GM12878 (cell line): ENCODE measurements at regions not wholly inside any gene's neighbourhood (a gene's known extent, or its start where the extent isn't known, plus 50 kb on each side); places are given as distances from the start of the nearest gene placed in this dataset.

ENCODE experiments used
- ATAC-seq: fragments of 200-7000 bp; cut with Tn5 transposase; 3 replicates; pipeline ENCODE4 v1.9.1; 2020; ENCODE audit warnings: mild to moderate bottlenecking, moderate library complexity
- BruUV-seq: library from RNA; stranded (reverse); fragments of 400-500 nt; replicated peaks from 2 replicates; lab custom pipeline; 2021; lab: Mats Ljungman, UMichigan
- CTCF ChIA-PET: fragments of 300-600 bp; sonication (Branson Sonifier 250); formaldehyde crosslinking; extraction: SDS; loops from one replicate; lab custom pipeline; 2021; ENCODE audit warnings: inconsistent platforms; lab: Yijun Ruan, JAX
- POLR2A ChIA-PET: fragments of 350-600 bp; formaldehyde crosslinking; extraction: SDS; loops from one replicate; lab custom pipeline; 2021; ENCODE audit warnings: inconsistent platforms; lab: Charles Lee
- RAD21 ChIA-PET: fragments of 300-600 bp; sonication (Branson Sonifier 250); formaldehyde crosslinking; loops from one replicate; lab custom pipeline; 2023; ENCODE audit warnings: antibody characterized with exemption; ENCODE audit not compliant: unreplicated experiment; lab: Charles Lee
- SMC1A ChIA-PET: fragments of 300-600 bp; sonication (Branson Sonifier 250); formaldehyde crosslinking; loops from one replicate; lab custom pipeline; 2023; ENCODE audit not compliant: unreplicated experiment, uncharacterized antibody; lab: Charles Lee
- DNase-seq: peaks from one replicate; pipeline ENCODE4 v3.0.0-alpha.2; 2011; ENCODE audit warnings: low read depth, low spot score
- FAIRE-seq: peaks from 3 replicates; lab custom pipeline; 2011; peaks lifted over from hg19 to GRCh38; lab: Jason Lieb, UNC
- H2AFZ ChIP-seq: 2 replicates; pipeline ENCODE4 v1.6.0; 2011; ENCODE audit warnings: low read depth, low read length, control low read depth; ENCODE audit not compliant: control insufficient read depth
- H3K27ac ChIP-seq: 2 replicates; pipeline ENCODE4 v1.5.1; 2011; ENCODE audit warnings: control low read depth; ENCODE audit not compliant: control insufficient read depth, insufficient read depth
- H3K27me3 ChIP-seq, 2 experiments: replicated peaks in 1 of 2; 2 replicates each; pipeline versions ENCODE4 v1.6.0 to v1.6.1; 2011; ENCODE audit warnings: low read length in 1 of 2; ENCODE audit not compliant: control insufficient read depth in 2 of 2, insufficient read depth in 2 of 2
- H3K36me3 ChIP-seq, 2 experiments: 2 replicates each; pipeline ENCODE4 v1.5.1; 2011; ENCODE audit warnings: low read length in 1 of 2; ENCODE audit not compliant: control insufficient read depth in 2 of 2, insufficient read depth in 2 of 2
- H3K4me1 ChIP-seq: 2 replicates; pipeline ENCODE4 v1.6.1; 2011; ENCODE audit warnings: mild to moderate bottlenecking, low read length, moderate library complexity, mixed read lengths; ENCODE audit not compliant: control insufficient read depth, insufficient read depth
- H3K4me2 ChIP-seq: 2 replicates; pipeline ENCODE4 v1.6.0; 2011; ENCODE audit warnings: control low read depth; ENCODE audit not compliant: control insufficient read depth, insufficient read depth
- H3K4me3 ChIP-seq: fragments of 200-600 bp; sonication (generic); 2 replicates; pipeline ENCODE4 v1.5.1; 2016
- H3K79me2 ChIP-seq: 2 replicates; pipeline ENCODE4 v1.6.0; 2011; ENCODE audit warnings: low read length; ENCODE audit not compliant: control insufficient read depth, insufficient read depth
- H3K9ac ChIP-seq: 2 replicates; pipeline ENCODE4 v1.8.0; 2011; ENCODE audit warnings: low read length, control low read depth, mixed read lengths; ENCODE audit not compliant: control insufficient read depth, insufficient read depth
- H3K9me3 ChIP-seq: replicated peaks from 3 replicates; pipeline ENCODE4 v1.5.1; 2011; ENCODE audit warnings: mild to moderate bottlenecking, low read length; ENCODE audit not compliant: control insufficient read depth, insufficient read depth
- H4K20me1 ChIP-seq: 2 replicates; pipeline ENCODE4 v1.6.0; 2011; ENCODE audit not compliant: control insufficient read depth, insufficient read depth
- ASH2L ChIP-seq: fragments of 300-600, 200-600 bp; sonication (generic); IDR thresholded peaks from 2 replicates; pipeline ENCODE4 v1.6.1; 2017; ENCODE audit warnings: low read depth, mild to moderate bottlenecking, borderline replicate concordance
- CHD4 ChIP-seq: fragments of 200-600 bp; sonication (generic); IDR thresholded peaks from 2 replicates; pipeline ENCODE4 v1.6.1; 2016; ENCODE audit warnings: mild to moderate bottlenecking
- CREB1 ChIP-seq: IDR thresholded peaks from 2 replicates; pipeline ENCODE4 v1.6.1; 2012; ENCODE audit warnings: low read depth, mild to moderate bottlenecking, inconsistent platforms
- IKZF2 ChIP-seq, 2 experiments: fragments of 450-650 bp; IDR thresholded peaks; 2 replicates each; pipeline ENCODE4 v1.6.1; 2017; ENCODE audit warnings: mild to moderate bottlenecking in 2 of 2, moderate library complexity in 2 of 2
- MEF2B ChIP-seq: fragments of 450-650 bp; IDR thresholded peaks from 2 replicates; pipeline ENCODE4 v1.6.1; 2018; ENCODE audit warnings: mild to moderate bottlenecking, moderate library complexity; ENCODE audit not compliant: partially characterized antibody, poor library complexity, severe bottlenecking
- NFYB ChIP-seq: IDR thresholded peaks from 2 replicates; pipeline ENCODE4 v1.6.1; 2011; ENCODE audit warnings: low read depth, mild to moderate bottlenecking, low read length, improper control_type of control experiment, moderate library complexity; ENCODE audit not compliant: insufficient read depth
- PBX3 ChIP-seq: IDR thresholded peaks from 2 replicates; pipeline ENCODE4 v1.6.1; 2011; ENCODE audit warnings: mild to moderate bottlenecking, low read depth, low read length, moderate library complexity; ENCODE audit not compliant: insufficient replicate concordance
- RELA ChIP-seq: fragments of 450-650 bp; IDR thresholded peaks from 2 replicates; pipeline ENCODE4 v1.8.0; 2014; ENCODE audit warnings: borderline replicate concordance; ENCODE audit not compliant: partially characterized antibody
- RFX5 ChIP-seq: IDR thresholded peaks from 2 replicates; pipeline ENCODE4 v1.6.1; 2011; ENCODE audit warnings: low read depth, low read length, improper control_type of control experiment
- YBX1 ChIP-seq: fragments of 450-650 bp; IDR thresholded peaks from 2 replicates; pipeline ENCODE4 v1.6.1; 2016; ENCODE audit warnings: antibody characterized with exemption
- ZSCAN29 ChIP-seq: fragments of 450-650 bp; IDR thresholded peaks from 2 replicates; pipeline ENCODE4 v1.6.1; 2017; ENCODE audit warnings: mild to moderate bottlenecking, moderate library complexity
- WGBS: methylation state at CpG from one replicate; pipeline ENCODE4 v1.1.6; 2016; ENCODE audit warnings: low lambda C conversion rate; ENCODE audit not compliant: insufficient replicate concordance, insufficient coverage; ENCODE audit errors: missing lambda C conversion rate; 5-methylcytosine and 5-hydroxymethylcytosine counted together
- in situ Hi-C: fragments of 300-500 bp; cut with MboI; formaldehyde crosslinking; loops from 9 replicates; pipeline ENCODE4 v1.14.3; 2018; ENCODE audit warnings: mixed read lengths
- intact Hi-C: fragments of 100-400 bp; cut with micrococcal nuclease; formaldehyde crosslinking; loops from one replicate; pipeline ENCODE4 v1.14.2; 2022; ENCODE audit not compliant: unreplicated experiment

GRCh38 chr13:90315061-90315460, 1032.4 kb upstream of the MIR17HG start:
- no peak for FAIRE-seq
- H2AFZ ChIP-seq: no peak overlapping the region
- RAD21 ChIA-PET: no interaction called here

GRCh38 chr13:90320664-90321063, 1026.8 kb upstream of the MIR17HG start:
- no peak for ATAC-seq
- Histone ChIP-seq H4K20me1 (no peaks in the 10 kb centered on the region), H3K27ac (no peak overlapping the region), H3K4me1 (no peaks in the 10 kb centered on the region), H3K27me3 (no peaks in the 10 kb centered on the region), H3K9ac (no peak overlapping the region), H3K36me3 (no peaks in the 10 kb centered on the region), H3K9me3 (no peaks in the 10 kb centered on the region), H3K79me2 (no peaks in the 10 kb centered on the region), H2AFZ (no peak overlapping the region), H3K4me2 (no peak overlapping the region), H3K4me3 (no peak overlapping the region)
- ChIA-PET POLR2A (no interaction called here), SMC1A (no interaction called here), RAD21 (no interaction called here), CTCF (no interaction called here)
- TF ChIP-seq PBX3 (no peak), NFYB (no peak), ASH2L (no peak), RFX5 (no peak), ZSCAN29 (no peak), RELA (no peak), YBX1 (no peak), IKZF2 (IDR thresholded peaks at IDR 0.05) (no peak), CHD4 (no peak), MEF2B (no peak)
- no TSS peak for BruUV-seq
- no peak for FAIRE-seq
- in situ Hi-C loops: no loop called here
- WGBS: 39% methylated on average over 4 of the region's 4 CpGs
- DNase-seq: no peak
- intact Hi-C loops: no loop called here

More at GRCh38 chr13:90315061-90315460, 1032.4 kb upstream of the MIR17HG start:
- BruUV-seq: no TSS peak
- Histone ChIP-seq H3K9me3 (no peaks in the 10 kb centered on the region), H4K20me1 (no peaks in the 10 kb centered on the region), H3K4me2 (no peak overlapping the region), H3K27ac (no peak overlapping the region), H3K27me3 (no peaks in the 10 kb centered on the region), H3K79me2 (no peaks in the 10 kb centered on the region), H3K36me3 (no peaks in the 10 kb centered on the region), H3K4me3 (no peak overlapping the region), H3K4me1 (no peaks in the 10 kb centered on the region), H3K9ac (no peak overlapping the region)
- no peak for ATAC-seq
- intact Hi-C loops: no loop called here
- no peak for DNase-seq
- ChIA-PET SMC1A (no interaction called here), POLR2A (no interaction called here), CTCF (no interaction called here)
- in situ Hi-C loops: no loop called here
- WGBS: 46% methylated on average over 2 of the region's 2 CpGs
- no peak for TF ChIP-seq CREB1
